Large intestine (tissue), 3 donors: ENCODE measurements at regions not wholly inside any gene's neighbourhood (a gene's known extent, or its start where the extent isn't known, plus 50 kb on each side); places are given as distances from the start of the nearest gene placed in this dataset.

Experiments used
- DNase-seq, 2 donors: peaks; one replicate each; pipeline versions ENCODE4 v3.0.0 to v3.0.0-alpha.2; 2013
- H3K27ac ChIP-seq: one replicate; pipeline ENCODE4 v1.5.1; 2013; ENCODE audit warnings: low read length
- H3K27me3 ChIP-seq: 2 replicates; pipeline ENCODE4 v1.6.1; 2013; ENCODE audit warnings: low read length; ENCODE audit not compliant: control insufficient read depth, insufficient read depth
- H3K36me3 ChIP-seq: 2 replicates; pipeline ENCODE4 v1.6.1; 2013; ENCODE audit warnings: low read length; ENCODE audit not compliant: control insufficient read depth, insufficient read depth
- H3K4me1 ChIP-seq: one replicate; pipeline ENCODE4 v1.6.1; 2013; ENCODE audit warnings: low read length; ENCODE audit not compliant: control insufficient read depth, insufficient read depth
- H3K4me3 ChIP-seq: one replicate; pipeline ENCODE4 v1.5.1; 2013; ENCODE audit warnings: low read length
- H3K9me3 ChIP-seq: one replicate; pipeline ENCODE4 v1.6.1; 2013; ENCODE audit warnings: mild to moderate bottlenecking, low read depth, low read length, moderate library complexity; ENCODE audit not compliant: control insufficient read depth
- WGBS: methylation state at CpG from one replicate; pipeline ENCODE4 v1.1.5; 2013; ENCODE audit warnings: low lambda C conversion rate; ENCODE audit not compliant: insufficient coverage; 5-methylcytosine and 5-hydroxymethylcytosine counted together

DNA sequence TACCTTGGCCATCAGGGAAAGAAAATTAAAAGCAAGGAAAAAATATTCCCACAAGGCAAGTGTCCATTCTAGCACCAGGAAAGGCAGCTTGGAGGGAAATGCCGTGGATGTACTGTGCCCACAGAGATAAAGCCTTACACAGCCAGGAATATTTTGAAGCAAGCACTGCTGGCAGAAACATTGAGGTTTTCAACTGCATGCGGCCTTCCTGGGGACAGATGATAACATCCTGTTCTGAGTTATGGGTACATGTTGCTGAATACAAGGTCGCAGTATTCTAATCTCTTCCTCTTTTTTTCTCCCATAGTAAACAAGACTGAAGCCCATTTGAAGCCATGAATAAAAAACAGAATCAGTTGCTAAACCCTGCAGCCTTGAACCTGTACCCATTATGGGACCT is 197.1 kb downstream of the BTG1 start:
- H3K9me3 ChIP-seq: no peaks in the 10 kb centered on the region
- no peak overlapping the region for H3K4me3 ChIP-seq
- no peaks in the 10 kb centered on the region for H3K36me3 ChIP-seq
- H3K27me3 ChIP-seq: no peaks in the 10 kb centered on the region
- peaks cover 3% of the 10 kb centered on the region for H3K4me1 ChIP-seq
- no peak for DNase-seq
- WGBS: no CpG with 5 or more reads among the region's 3 CpGs
- no peak overlapping the region for H3K27ac ChIP-seq

DNA sequence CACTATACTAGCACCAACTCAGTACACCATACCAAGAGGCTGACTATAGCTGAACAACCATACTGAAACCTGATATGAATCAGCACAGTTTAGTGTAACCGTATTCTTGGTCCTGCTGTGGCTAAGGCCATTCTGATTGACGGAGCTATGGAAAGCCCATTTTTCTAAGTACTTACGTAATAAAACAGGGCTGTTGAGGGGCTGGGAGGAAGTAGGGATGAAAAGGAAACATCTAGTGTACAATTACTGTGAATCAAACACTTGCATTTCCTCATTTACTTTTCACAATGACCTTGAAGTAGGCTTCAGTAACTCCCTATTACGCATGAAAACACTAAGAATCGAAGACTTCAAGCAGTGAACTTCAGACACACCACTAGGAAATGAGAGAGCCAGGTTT is 198.2 kb downstream of the BTG1 start:
- DNase-seq: no peak
- Histone ChIP-seq H3K4me1 (no peaks in the 10 kb centered on the region), H3K9me3 (no peaks in the 10 kb centered on the region), H3K36me3 (no peaks in the 10 kb centered on the region), H3K4me3 (no peak overlapping the region), H3K27me3 (no peaks in the 10 kb centered on the region), H3K27ac (no peak overlapping the region)
- no CpG with 5 or more reads among the region's 5 CpGs for WGBS

DNA sequence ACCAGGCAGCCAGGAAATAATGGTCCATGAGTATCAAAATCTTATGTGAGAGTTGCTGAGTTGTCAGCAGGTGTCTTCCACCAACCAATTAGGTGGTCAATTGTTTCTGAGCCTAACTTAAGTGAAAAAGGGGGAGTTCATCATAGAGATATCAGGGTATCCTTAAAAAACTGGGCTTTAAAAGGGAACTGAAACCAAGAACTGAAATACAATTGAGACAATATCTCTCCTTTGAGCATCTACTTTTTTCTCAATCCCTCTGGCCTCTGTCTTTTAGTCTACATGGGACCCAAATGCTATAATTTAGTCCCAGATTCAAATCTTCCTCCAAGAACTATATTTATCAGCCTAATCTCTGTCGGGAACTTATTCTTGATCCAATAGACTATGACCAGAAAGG is 201.0 kb downstream of the BTG1 start:
- Histone ChIP-seq H3K27ac (no peak overlapping the region), H3K4me1 (no peaks in the 10 kb centered on the region), H3K9me3 (no peaks in the 10 kb centered on the region), H3K4me3 (no peak overlapping the region), H3K36me3 (no peaks in the 10 kb centered on the region), H3K27me3 (no peaks in the 10 kb centered on the region)
- DNase-seq: no peak
- 100% methylated on average over 1 of the region's 1 CpG for WGBS

DNA sequence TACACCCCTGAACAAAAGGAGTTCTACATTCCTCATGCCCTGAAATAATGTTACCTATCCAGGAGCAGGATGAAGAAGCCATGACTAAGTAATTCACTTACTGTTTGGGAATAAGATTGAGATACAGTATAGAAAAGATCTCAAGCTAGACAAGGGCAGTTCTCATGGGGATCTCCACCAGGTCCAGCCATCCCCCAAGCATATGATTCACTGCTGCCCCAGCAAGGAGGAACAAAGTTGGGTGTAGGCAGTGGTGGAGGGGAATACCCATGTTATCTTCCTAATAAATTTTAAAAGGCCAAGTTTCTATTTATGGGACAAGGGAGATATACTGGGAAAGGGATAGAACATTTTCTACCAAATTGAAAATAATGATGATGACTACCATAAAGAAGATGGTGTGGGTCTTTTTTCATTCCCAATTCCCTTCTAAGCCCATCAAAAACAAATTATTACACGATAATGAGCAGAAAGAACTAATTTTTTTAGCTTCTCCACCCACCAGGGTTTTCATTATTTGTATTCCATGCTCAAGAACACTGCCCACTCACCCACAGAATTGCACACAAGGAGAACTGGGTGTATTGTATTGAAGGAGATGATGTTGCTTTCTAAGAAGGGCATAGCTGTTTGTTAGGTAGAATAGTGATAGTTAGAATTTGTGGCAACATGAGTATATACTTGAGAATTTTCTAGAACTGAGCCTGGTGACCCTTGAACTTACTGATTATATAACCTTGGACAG is 204.6 kb downstream of the BTG1 start:
- WGBS: no CpG with 5 or more reads among the region's 1 CpG
- DNase-seq: no peak
- Histone ChIP-seq H3K4me3 (no peak overlapping the region), H3K27me3 (no peaks in the 10 kb centered on the region), H3K36me3 (no peaks in the 10 kb centered on the region), H3K4me1 (no peaks in the 10 kb centered on the region), H3K9me3 (no peaks in the 10 kb centered on the region), H3K27ac (no peak overlapping the region)

DNA sequence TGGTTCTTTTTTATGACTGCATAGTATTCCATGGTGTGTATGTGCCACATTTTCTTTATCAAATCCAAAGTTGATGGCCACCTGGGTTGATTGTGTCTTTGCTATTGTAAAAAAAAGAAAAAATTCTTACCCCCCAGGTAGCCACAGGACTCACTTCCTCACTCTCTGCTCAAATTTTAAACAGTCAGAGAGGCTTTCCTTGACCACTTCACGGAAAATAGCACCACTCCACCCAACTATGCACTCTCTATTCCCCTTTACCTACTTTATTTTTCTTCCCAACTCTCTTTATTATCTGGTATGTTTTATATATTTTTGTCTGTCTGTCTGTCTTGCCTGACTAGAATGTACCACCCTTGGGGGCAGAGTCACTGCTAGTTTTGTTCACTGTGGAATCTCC is 205.3 kb downstream of the BTG1 start:
- H3K27me3 ChIP-seq: no peaks in the 10 kb centered on the region
- no peaks in the 10 kb centered on the region for H3K4me1 ChIP-seq
- H3K36me3 ChIP-seq: no peaks in the 10 kb centered on the region
- WGBS: 91% methylated on average over 1 of the region's 1 CpG
- no peak overlapping the region for H3K4me3 ChIP-seq
- no peak for DNase-seq
- H3K27ac ChIP-seq: no peak overlapping the region
- no peaks in the 10 kb centered on the region for H3K9me3 ChIP-seq

DNA sequence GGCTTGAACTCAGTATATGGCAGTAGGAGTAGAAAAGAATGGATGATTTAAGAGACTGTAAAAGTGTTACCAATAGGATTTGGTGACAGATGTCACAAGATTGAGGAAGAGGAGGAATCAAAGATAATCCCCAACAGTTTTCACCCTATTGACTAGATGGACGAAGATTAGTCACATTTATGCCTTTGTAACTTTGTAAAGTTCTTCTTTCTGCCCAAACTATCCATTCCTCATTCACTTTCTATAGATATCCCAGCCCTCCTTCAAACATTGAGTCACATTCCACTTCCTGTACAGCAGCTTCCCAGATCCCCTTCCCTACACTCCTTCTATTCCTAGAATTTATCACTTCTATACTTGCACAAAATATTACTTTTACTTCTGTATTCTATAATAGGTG is 207.9 kb downstream of the BTG1 start:
- H3K4me3 ChIP-seq: no peak overlapping the region
- no peaks in the 10 kb centered on the region for H3K4me1 ChIP-seq
- no peaks in the 10 kb centered on the region for H3K27me3 ChIP-seq
- no peak for DNase-seq
- no peak overlapping the region for H3K27ac ChIP-seq
- no peaks in the 10 kb centered on the region for H3K9me3 ChIP-seq
- no peaks in the 10 kb centered on the region for H3K36me3 ChIP-seq
- no CpG with 5 or more reads among the region's 1 CpG for WGBS

DNA sequence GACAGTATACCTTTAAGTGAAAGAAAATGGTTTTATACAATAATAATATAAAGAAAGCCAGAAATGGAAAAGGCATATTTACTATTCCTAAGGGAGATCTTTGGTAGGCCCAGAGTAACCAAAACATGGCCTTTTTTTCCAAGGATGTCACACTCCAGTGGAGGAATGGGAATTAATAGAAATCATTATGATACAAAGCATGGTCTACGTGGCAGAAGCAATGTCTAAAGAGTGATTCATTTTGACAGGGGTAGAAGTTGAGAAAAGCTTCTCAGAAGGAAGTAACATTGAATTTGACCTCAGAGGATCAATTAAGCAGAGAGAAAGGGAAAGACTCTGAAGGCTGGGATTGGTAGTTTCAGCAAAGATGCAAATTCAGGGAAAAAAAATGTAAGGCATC is 208.6 kb downstream of the BTG1 start:
- H3K36me3 ChIP-seq: no peaks in the 10 kb centered on the region
- no peaks in the 10 kb centered on the region for H3K27me3 ChIP-seq
- no peaks in the 10 kb centered on the region for H3K9me3 ChIP-seq
- DNase-seq: no peak
- H3K4me3 ChIP-seq: no peak overlapping the region
- 100% methylated on average over 1 of the region's 1 CpG for WGBS
- H3K27ac ChIP-seq: no peak overlapping the region
- H3K4me1 ChIP-seq: no peaks in the 10 kb centered on the region

DNA sequence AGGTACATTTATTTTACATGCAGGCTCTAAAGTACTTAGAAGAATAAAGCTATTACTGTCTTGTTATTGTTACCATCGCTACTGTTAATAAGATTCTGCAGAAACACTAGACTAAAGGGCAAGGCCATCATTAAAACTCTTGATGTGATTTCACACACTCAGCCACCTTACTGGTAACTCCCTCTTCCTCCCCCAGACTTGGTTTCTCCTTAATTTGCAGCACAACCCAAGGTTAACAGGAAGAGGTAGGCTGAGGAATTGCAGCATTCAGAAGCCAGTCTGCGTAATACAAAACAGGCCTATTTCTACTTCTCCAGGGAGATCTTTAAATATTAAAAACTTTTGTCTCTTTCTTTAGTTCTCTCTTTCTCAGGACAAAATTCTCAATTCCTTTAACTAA is 210.3 kb downstream of the BTG1 start:
- H3K4me3 ChIP-seq: no peak overlapping the region
- no peaks in the 10 kb centered on the region for H3K9me3 ChIP-seq
- WGBS: 88% methylated on average over 1 of the region's 2 CpGs
- H3K4me1 ChIP-seq: no peaks in the 10 kb centered on the region
- DNase-seq: no peak
- no peak overlapping the region for H3K27ac ChIP-seq
- H3K36me3 ChIP-seq: no peaks in the 10 kb centered on the region
- H3K27me3 ChIP-seq: no peaks in the 10 kb centered on the region

DNA sequence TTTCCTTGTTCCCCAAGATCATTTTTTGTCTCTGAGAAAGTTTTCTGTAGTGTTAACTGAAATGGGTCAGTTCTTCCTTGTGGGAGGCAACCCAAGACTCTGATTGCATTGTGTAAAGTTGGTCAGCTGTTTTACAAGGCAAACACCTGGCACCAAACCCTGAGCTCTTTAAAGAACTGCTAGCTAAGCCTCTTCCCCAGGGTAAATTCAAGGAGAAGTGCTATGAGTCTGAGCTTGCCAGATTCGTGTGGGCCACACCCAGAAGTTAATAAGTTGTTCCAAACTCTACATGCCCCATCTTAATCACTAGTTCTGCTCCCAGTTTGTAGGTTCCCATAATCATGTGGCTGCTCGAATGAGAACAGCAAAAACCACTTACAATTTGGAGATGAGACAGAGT is 214.5 kb downstream of the BTG1 start:
- no peaks in the 10 kb centered on the region for H3K36me3 ChIP-seq
- H3K4me1 ChIP-seq: no peaks in the 10 kb centered on the region
- no CpG with 5 or more reads among the region's 2 CpGs for WGBS
- no peaks in the 10 kb centered on the region for H3K27me3 ChIP-seq
- H3K4me3 ChIP-seq: no peak overlapping the region
- H3K27ac ChIP-seq: no peak overlapping the region
- no peaks in the 10 kb centered on the region for H3K9me3 ChIP-seq
- DNase-seq: no peak

DNA sequence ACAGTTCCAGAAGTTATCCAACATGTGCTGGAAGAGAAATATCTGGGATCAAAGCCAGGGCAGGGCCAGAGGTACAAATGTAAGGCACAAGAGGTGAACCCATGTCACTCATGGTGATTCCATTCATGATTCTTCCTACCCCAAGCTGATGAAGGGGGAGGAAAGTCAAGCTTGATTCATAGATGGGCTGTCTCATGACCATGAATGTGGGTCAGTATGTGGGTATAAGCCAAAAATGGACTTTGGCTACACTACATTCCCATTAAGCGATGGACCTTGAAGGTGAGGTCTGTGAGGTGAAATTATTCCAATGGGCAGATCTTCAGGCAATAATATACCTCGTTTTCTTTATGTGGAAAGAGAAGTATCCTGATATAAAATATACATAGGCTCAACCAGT is 217.1 kb downstream of the BTG1 start:
- no peak overlapping the region for H3K27ac ChIP-seq
- WGBS: no CpG with 5 or more reads among the region's 2 CpGs

DNA sequence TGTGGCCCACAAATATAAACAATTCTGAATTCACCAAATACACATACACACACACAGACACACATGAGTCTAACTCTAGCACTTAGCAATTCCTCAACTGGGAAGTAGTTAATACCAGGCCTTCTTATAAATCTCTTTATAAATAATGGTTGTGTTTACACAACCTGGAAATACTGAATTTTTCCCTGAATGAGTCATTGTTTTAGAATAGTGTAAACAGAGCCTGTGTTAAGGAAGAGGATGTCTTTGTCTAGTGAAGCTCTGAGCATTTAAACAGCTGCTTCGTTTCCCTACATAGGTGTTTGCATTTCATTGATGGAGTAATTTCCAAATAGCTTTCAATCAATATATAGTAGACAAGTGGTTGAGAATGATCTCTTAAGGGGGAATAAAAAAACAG is 218.8 kb downstream of the BTG1 start:
- H3K27ac ChIP-seq: no peak overlapping the region
- DNase-seq: no peak
- WGBS: no CpG with 5 or more reads among the region's 1 CpG

More for the DNA sequence above, 217.1 kb downstream of the BTG1 start:
- H3K27me3 ChIP-seq: no peaks in the 10 kb centered on the region
- H3K4me1 ChIP-seq: no peaks in the 10 kb centered on the region
- H3K9me3 ChIP-seq: peaks cover 6% of the 10 kb centered on the region
- no peaks in the 10 kb centered on the region for H3K36me3 ChIP-seq
- no peak overlapping the region for H3K4me3 ChIP-seq
- DNase-seq: no peak

More for the DNA sequence above, 218.8 kb downstream of the BTG1 start:
- Histone ChIP-seq H3K36me3 (no peaks in the 10 kb centered on the region), H3K27me3 (no peaks in the 10 kb centered on the region), H3K4me3 (no peak overlapping the region), H3K4me1 (no peaks in the 10 kb centered on the region), H3K9me3 (peaks cover 6% of the 10 kb centered on the region)
